ENCODE measurements at regions not wholly inside any gene's neighbourhood (a gene's known extent, or its start where the extent isn't known, plus 50 kb on each side); places are given as distances from the start of the nearest gene placed in this dataset.

DNA sequence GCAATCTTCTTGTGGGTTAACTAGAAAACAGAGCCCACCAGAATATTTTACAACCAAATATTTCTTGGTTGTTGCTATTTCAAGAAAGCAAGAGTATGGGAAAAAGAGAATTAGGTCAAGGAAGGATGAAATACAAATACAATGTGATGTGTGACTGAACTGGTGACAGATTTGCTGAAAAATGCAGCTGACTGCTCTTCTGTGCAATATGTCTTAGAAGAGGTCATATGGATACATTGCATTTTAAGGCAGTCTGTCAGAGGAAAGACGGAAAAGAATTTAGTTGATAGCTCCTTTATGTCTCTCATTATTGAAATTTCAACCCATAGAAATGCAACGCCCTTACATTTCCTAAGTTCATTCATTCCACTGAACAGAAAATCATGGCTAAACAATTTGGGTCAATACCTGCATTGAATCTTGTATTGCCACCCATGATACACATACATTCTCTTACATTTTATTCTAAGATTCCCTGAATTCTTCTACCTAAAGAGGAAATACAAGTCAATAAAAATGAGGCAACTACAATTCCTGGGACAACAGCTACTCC, 423.1 kb downstream of the ADAM29 start:
- Histone ChIP-seq H3K36me3 (ENCODE audit: insufficient read depth) (no peaks in the 10 kb centered on the region), H3K9ac (no peak overlapping the region), H3K27me3 (ENCODE audit: insufficient read depth, low read depth) (no peaks in the 10 kb centered on the region), H3K4me1 (ENCODE audit: low read depth, poor library complexity, severe bottlenecking) (no peaks in the 10 kb centered on the region), H2AFZ (ENCODE audit: low read depth) (no peak overlapping the region), H3K4me2 (no peak overlapping the region), H3K79me2 (ENCODE audit: insufficient read depth, low read depth) (no peaks in the 10 kb centered on the region), H4K20me1 (ENCODE audit: insufficient read depth) (no peaks in the 10 kb centered on the region), H3K4me3 (IDR thresholded peaks at IDR 0.05; ENCODE audit: insufficient read depth, low read depth, low read length) (no peak overlapping the region), H3K27ac (no peak overlapping the region)
- TF ChIP-seq, protein P1, sequence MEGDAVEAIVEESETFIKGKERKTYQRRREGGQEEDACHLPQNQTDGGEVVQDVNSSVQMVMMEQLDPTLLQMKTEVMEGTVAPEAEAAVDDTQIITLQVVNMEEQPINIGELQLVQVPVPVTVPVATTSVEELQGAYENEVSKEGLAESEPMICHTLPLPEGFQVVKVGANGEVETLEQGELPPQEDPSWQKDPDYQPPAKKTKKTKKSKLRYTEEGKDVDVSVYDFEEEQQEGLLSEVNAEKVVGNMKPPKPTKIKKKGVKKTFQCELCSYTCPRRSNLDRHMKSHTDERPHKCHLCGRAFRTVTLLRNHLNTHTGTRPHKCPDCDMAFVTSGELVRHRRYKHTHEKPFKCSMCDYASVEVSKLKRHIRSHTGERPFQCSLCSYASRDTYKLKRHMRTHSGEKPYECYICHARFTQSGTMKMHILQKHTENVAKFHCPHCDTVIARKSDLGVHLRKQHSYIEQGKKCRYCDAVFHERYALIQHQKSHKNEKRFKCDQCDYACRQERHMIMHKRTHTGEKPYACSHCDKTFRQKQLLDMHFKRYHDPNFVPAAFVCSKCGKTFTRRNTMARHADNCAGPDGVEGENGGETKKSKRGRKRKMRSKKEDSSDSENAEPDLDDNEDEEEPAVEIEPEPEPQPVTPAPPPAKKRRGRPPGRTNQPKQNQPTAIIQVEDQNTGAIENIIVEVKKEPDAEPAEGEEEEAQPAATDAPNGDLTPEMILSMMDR (conservative IDR thresholded peaks at IDR 0.05; ENCODE audit: low read depth, low read length) = no peak

GRCh38 chr4:175346376-175346775, 428.2 kb downstream of the ADAM29 start:
- no peaks in the 10 kb centered on the region for H3K79me2 ChIP-seq (ENCODE audit: insufficient read depth, low read depth)
- no peak overlapping the region for H3K9ac ChIP-seq
- no peak overlapping the region for H3K4me2 ChIP-seq
- H3K4me1 ChIP-seq (ENCODE audit: low read depth, poor library complexity, severe bottlenecking) = no peaks in the 10 kb centered on the region
- H3K4me3 ChIP-seq (IDR thresholded peaks at IDR 0.05; ENCODE audit: insufficient read depth, low read depth, low read length) = no peak overlapping the region
- no peak overlapping the region for H3K27ac ChIP-seq
- H3K36me3 ChIP-seq (ENCODE audit: insufficient read depth) = no peaks in the 10 kb centered on the region
- TF ChIP-seq, protein P1 (conservative IDR thresholded peaks at IDR 0.05; ENCODE audit: low read depth, low read length) = no peak
- no peak overlapping the region for H2AFZ ChIP-seq (ENCODE audit: low read depth)
- H3K27me3 ChIP-seq (ENCODE audit: insufficient read depth, low read depth) = no peaks in the 10 kb centered on the region
- no peaks in the 10 kb centered on the region for H4K20me1 ChIP-seq (ENCODE audit: insufficient read depth)

- Histone ChIP-seq H2AFZ (ENCODE audit: low read depth) (no peak overlapping the region), H3K4me1 (ENCODE audit: low read depth, poor library complexity, severe bottlenecking) (no peaks in the 10 kb centered on the region), H4K20me1 (ENCODE audit: insufficient read depth) (no peaks in the 10 kb centered on the region), H3K4me3 (IDR thresholded peaks at IDR 0.05; ENCODE audit: insufficient read depth, low read depth, low read length) (no peak overlapping the region), H3K36me3 (ENCODE audit: insufficient read depth) (no peaks in the 10 kb centered on the region), H3K4me2 (no peak overlapping the region), H3K79me2 (ENCODE audit: insufficient read depth, low read depth) (no peaks in the 10 kb centered on the region), H3K9ac (no peak overlapping the region), H3K27me3 (ENCODE audit: insufficient read depth, low read depth) (no peaks in the 10 kb centered on the region), H3K27ac (no peak overlapping the region)
- TF ChIP-seq, protein P1 (conservative IDR thresholded peaks at IDR 0.05; ENCODE audit: low read depth, low read length) = no peak
Measured at GRCh38 chr4:175350246-175350645, 432.1 kb downstream of the ADAM29 start.

- Histone ChIP-seq H3K27ac (no peak overlapping the region), H3K4me1 (ENCODE audit: low read depth, poor library complexity, severe bottlenecking) (no peaks in the 10 kb centered on the region), H3K79me2 (ENCODE audit: insufficient read depth, low read depth) (no peaks in the 10 kb centered on the region), H4K20me1 (ENCODE audit: insufficient read depth) (no peaks in the 10 kb centered on the region), H3K27me3 (ENCODE audit: insufficient read depth, low read depth) (no peaks in the 10 kb centered on the region), H3K4me2 (no peak overlapping the region), H3K4me3 (IDR thresholded peaks at IDR 0.05; ENCODE audit: insufficient read depth, low read depth, low read length) (no peak overlapping the region), H3K9ac (no peak overlapping the region), H3K36me3 (ENCODE audit: insufficient read depth) (no peaks in the 10 kb centered on the region), H2AFZ (ENCODE audit: low read depth) (no peak overlapping the region)
- TF ChIP-seq, protein P1 (conservative IDR thresholded peaks at IDR 0.05; ENCODE audit: low read depth, low read length) = no peak
Measured at GRCh38 chr4:175351473-175351872, 433.3 kb downstream of the ADAM29 start.

Data from KMS-11 (cell line).